ENCODE measurements at regions not wholly inside any gene's neighbourhood (a gene's known extent, or its start where the extent isn't known, plus 50 kb on each side); places are given as distances from the start of the nearest gene placed in this dataset.

DNA sequence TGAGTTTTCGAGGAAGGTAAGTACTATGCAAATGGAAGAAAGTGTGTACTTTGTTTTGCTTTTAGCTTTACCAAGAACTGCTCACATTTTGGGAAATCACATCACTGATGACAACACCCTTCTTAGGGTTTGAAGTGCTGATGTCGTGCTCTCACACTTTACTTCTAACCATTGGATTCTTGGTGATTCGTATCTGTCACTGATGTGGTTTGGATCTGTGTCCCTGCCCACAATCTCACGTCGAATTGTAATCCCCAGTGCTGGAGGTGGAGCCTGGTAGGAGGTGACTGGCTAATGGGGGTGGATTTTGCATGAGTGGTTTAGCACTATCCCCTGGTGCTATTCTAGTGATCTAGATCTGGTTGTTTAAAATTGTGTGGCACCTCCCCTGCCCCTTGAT is 75.4 kb upstream of the RGMA start:
- Histone ChIP-seq H3K9ac (ENCODE audit: low read depth in 2 of 2, low read length in 2 of 2) (no peak overlapping the region), H3K27ac (no peak overlapping the region), H3K9me3 (no peaks in the 10 kb centered on the region), H3K4me1 (no peaks in the 10 kb centered on the region), H3K4me3 (no peak overlapping the region), H3K36me3 (no peaks in the 10 kb centered on the region), H3K27me3 (no peaks in the 10 kb centered on the region)
- intact Hi-C loops (cut with DNase I), result no loop called here
- DNase-seq, result no peak
- TF ChIP-seq, protein P1, sequence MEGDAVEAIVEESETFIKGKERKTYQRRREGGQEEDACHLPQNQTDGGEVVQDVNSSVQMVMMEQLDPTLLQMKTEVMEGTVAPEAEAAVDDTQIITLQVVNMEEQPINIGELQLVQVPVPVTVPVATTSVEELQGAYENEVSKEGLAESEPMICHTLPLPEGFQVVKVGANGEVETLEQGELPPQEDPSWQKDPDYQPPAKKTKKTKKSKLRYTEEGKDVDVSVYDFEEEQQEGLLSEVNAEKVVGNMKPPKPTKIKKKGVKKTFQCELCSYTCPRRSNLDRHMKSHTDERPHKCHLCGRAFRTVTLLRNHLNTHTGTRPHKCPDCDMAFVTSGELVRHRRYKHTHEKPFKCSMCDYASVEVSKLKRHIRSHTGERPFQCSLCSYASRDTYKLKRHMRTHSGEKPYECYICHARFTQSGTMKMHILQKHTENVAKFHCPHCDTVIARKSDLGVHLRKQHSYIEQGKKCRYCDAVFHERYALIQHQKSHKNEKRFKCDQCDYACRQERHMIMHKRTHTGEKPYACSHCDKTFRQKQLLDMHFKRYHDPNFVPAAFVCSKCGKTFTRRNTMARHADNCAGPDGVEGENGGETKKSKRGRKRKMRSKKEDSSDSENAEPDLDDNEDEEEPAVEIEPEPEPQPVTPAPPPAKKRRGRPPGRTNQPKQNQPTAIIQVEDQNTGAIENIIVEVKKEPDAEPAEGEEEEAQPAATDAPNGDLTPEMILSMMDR (IDR thresholded peaks at IDR 0.05), result no peak

DNA sequence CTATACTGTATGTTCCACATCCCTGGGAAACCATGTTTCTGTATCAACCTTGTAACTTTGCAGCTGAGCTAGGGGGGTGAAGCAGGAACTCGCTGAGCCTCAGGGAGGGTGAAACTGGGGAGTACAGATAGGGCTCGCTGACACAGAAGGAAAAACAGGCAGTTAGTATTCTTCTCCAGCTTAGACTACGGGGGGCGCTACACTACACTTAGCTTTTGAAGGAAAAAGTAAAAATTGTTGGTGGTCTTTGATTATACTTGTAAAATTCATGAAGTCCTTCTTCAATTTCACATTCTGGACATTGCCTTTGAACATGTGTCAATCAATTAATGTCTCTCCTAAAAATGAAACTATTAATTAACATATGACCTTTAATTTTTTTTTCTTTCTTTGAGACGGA is 73.5 kb upstream of the RGMA start:
- no peaks in the 10 kb centered on the region for H3K4me1 ChIP-seq
- DNase-seq, result no peak
- no peak overlapping the region for H3K9ac ChIP-seq (ENCODE audit: low read depth in 2 of 2, low read length in 2 of 2)
- H3K4me3 ChIP-seq, result no peak overlapping the region
- H3K27ac ChIP-seq, result no peak overlapping the region
- intact Hi-C loops (cut with DNase I), result no loop called here
- no peaks in the 10 kb centered on the region for H3K36me3 ChIP-seq
- no peaks in the 10 kb centered on the region for H3K9me3 ChIP-seq
- TF ChIP-seq, protein P1 (IDR thresholded peaks at IDR 0.05), result no peak
- no peaks in the 10 kb centered on the region for H3K27me3 ChIP-seq

DNA sequence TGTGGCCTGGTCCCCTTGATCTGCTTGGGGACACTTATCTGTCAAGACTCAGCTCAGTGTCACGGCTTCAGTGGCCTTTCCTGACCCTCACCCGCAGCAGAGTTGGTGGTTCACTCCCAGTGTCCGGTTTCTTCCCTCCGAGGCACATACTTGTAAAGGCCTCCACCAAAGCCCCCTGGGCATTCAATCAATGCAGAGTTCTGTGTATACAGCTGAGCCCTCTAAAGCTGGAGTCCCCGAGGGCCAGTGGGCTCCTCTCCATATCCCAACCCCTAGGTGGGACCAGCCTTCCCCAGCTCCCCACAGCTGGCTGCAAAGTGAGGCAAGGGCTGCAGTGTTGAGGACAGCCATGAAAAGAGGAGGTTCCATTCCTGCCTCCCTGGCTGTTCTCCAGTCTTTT is 70.9 kb upstream of the RGMA start:
- Histone ChIP-seq H3K9ac (ENCODE audit: low read depth in 2 of 2, low read length in 2 of 2) (no peak overlapping the region), H3K4me3 (no peak overlapping the region), H3K27ac (no peak overlapping the region), H3K9me3 (no peaks in the 10 kb centered on the region), H3K4me1 (no peaks in the 10 kb centered on the region), H3K27me3 (no peaks in the 10 kb centered on the region), H3K36me3 (no peaks in the 10 kb centered on the region)
- TF ChIP-seq, protein P1 (IDR thresholded peaks at IDR 0.05), result no peak
- no peak for DNase-seq
- intact Hi-C loops (cut with DNase I), result no loop called here

DNA sequence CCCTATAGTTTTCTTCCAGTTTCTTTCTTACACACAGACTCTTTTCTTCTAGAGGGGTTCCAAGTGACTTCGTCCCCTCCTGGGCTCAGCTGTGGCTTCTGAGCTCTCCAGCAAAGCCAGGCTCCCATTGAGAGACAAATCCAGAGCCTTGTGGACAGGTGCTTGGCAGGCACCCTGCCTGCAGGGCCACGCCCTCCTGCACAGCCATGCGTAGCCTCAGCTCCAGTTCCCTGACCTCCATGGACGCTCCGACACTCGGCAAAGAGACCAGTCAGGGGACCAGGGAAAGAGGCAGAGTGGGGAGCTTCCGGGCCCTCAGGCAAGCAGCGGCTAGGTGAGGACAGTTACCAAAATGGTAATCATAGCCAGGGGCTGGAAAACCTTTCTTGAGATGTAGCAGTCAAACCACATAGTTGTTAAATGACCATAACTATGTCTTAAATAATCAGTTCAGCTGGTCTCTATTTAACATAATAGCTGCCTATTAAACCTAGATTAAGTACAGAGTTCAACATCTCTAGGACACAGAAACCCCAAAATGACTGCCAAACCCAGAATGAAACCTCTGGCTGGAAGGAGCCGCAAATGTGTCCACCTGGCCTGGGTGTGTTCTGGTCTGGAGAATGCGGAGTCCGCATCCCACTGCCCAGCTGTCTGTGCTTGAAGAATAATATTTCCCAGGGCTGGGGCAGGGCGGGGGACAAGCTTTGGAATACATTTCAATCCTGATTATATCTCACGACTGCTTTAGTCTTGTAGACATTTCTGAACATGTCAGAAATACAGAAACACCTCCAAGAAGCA is 69.3 kb upstream of the RGMA start:
- DNase-seq, result no peak
- Histone ChIP-seq H3K9ac (ENCODE audit: low read depth in 2 of 2, low read length in 2 of 2) (no peak overlapping the region), H3K27me3 (no peaks in the 10 kb centered on the region), H3K4me3 (no peak overlapping the region), H3K27ac (no peak overlapping the region), H3K9me3 (no peaks in the 10 kb centered on the region), H3K4me1 (no peaks in the 10 kb centered on the region), H3K36me3 (no peaks in the 10 kb centered on the region)
- intact Hi-C loops (cut with DNase I), result no loop called here
- TF ChIP-seq, protein P1 (IDR thresholded peaks at IDR 0.05), result no peak

DNA sequence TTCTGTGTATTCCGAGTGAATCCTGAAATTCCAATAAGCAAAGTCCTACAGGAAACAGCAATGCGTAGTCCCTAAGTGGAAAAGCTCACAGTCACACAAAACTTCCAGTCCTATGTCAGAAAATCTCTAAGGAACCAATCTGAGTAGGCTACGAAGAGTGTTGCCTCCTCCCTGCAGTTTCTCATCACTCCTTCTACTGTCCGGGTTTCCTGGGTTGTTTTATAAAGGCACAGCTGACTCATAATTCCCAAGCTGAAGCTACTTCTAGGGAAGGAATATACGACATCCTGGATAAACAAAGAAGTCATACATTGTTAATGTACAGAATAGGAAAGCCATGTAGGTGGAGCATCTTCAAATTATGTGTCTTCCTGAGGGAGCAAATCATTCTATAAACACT is 65.7 kb upstream of the RGMA start:
- Histone ChIP-seq H3K36me3 (no peaks in the 10 kb centered on the region), H3K4me3 (no peak overlapping the region), H3K27me3 (no peaks in the 10 kb centered on the region), H3K9ac (ENCODE audit: low read depth in 2 of 2, low read length in 2 of 2) (no peak overlapping the region), H3K27ac (no peak overlapping the region), H3K9me3 (no peaks in the 10 kb centered on the region), H3K4me1 (no peaks in the 10 kb centered on the region)
- TF ChIP-seq, protein P1 (IDR thresholded peaks at IDR 0.05), result no peak
- intact Hi-C loops (cut with DNase I), result no loop called here
- no peak for DNase-seq
